ENCODE measurements at regions not wholly inside any gene's neighbourhood (a gene's known extent, or its start where the extent isn't known, plus 50 kb on each side); places are given as distances from the start of the nearest gene placed in this dataset.

DNA sequence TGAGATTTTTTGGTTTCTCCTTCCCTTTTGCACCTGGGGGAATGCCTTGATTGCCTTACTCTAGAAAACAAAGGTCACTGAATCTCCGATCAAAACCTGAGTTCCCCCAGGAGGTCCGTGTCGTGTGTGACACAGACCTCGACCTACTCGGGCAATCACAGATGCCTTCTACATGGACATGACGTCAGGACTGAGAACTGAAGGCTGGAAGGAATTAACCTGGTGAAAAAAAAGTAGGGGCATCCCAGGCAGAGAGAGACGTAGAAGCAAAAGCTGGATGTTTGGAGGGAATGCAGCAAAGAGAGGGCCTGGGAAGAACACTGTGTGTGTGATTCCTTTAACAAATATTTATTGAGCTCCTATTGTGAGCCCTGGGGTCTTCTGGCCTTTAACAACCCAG, 178.0 kb downstream of the PRDM2 start:
- no peak for ATAC-seq (ENCODE audit: insufficient number of reproducible peaks, low FRiP score, low read depth)
- no peak for DNase-seq (ENCODE audit: low spot score)
- H3K36me3 ChIP-seq: no peaks in the 10 kb centered on the region
- H3K4me3 ChIP-seq: no peak overlapping the region
- no peaks in the 10 kb centered on the region for H3K27me3 ChIP-seq (replicated peaks; ENCODE audit: insufficient read depth)
- no peaks in the 10 kb centered on the region for H3K4me1 ChIP-seq (ENCODE audit: control insufficient read depth in 1 of 2, low read depth in 2 of 2)
- H3K9me3 ChIP-seq: no peaks in the 10 kb centered on the region
- H3K27ac ChIP-seq: no peak overlapping the region
- TF ChIP-seq, protein P1, sequence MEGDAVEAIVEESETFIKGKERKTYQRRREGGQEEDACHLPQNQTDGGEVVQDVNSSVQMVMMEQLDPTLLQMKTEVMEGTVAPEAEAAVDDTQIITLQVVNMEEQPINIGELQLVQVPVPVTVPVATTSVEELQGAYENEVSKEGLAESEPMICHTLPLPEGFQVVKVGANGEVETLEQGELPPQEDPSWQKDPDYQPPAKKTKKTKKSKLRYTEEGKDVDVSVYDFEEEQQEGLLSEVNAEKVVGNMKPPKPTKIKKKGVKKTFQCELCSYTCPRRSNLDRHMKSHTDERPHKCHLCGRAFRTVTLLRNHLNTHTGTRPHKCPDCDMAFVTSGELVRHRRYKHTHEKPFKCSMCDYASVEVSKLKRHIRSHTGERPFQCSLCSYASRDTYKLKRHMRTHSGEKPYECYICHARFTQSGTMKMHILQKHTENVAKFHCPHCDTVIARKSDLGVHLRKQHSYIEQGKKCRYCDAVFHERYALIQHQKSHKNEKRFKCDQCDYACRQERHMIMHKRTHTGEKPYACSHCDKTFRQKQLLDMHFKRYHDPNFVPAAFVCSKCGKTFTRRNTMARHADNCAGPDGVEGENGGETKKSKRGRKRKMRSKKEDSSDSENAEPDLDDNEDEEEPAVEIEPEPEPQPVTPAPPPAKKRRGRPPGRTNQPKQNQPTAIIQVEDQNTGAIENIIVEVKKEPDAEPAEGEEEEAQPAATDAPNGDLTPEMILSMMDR (IDR thresholded peaks at IDR 0.05): no peak

DNA sequence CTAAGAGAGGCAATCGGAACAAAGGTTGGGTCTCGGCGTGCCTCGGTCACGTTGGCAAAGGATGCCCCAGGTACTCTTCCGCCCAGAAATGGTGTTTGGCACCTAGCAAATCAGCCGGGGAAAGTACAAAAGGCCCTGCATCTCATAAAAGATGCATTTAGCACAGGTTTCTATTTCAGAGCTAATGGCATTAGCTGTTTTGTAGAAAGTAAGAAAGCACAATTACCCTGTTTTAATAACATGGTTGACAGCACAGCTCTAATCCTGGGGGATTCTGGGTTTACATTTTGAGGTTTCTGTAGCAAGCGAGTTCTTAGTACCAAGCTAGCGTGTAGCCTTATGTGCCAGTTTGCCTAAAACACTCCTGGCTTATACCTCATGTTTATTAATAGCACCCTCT, 178.5 kb downstream of the PRDM2 start:
- Histone ChIP-seq H3K27ac (no peak overlapping the region), H3K4me1 (ENCODE audit: control insufficient read depth in 1 of 2, low read depth in 2 of 2) (no peaks in the 10 kb centered on the region), H3K36me3 (no peaks in the 10 kb centered on the region), H3K27me3 (replicated peaks; ENCODE audit: insufficient read depth) (no peaks in the 10 kb centered on the region), H3K9me3 (no peaks in the 10 kb centered on the region), H3K4me3 (no peak overlapping the region)
- TF ChIP-seq, protein P1 (IDR thresholded peaks at IDR 0.05): no peak
- DNase-seq (ENCODE audit: low spot score) (no peak), ATAC-seq (ENCODE audit: insufficient number of reproducible peaks, low FRiP score, low read depth) (no peak)

DNA sequence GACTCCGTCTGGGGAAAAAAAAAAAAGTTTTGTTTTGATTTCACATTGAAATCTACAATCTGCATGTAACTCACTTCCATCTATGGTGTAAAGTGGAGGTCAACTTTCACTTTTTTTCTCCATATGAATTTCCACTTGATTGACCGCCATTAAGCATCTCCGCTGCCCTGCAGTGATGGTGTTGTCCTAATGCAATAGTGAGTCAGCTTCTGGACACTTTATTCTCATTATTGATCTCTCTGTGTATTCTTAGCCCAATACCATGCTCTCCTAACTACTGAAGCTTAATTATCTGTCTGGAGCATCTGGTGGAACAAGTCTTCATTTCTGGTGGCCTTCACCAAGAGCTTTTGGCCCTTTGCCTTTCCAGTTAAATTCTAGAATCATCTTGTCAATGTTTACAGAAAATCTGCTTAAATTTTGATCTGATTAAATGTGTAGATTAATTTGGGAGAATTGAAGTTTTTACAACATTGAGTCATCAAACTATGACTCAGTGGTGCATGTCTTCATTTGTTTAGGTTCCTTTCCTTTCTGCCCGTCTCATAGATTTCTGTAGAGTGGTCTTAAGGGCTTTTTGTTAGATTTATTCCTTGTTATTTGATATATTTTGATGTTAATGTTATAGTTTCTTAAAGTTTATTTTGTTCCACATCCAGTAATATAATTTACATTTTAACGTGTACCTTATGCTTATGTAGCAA, 181.5 kb downstream of the PRDM2 start:
- Histone ChIP-seq H3K36me3 (no peaks in the 10 kb centered on the region), H3K4me1 (ENCODE audit: control insufficient read depth in 1 of 2, low read depth in 2 of 2) (no peaks in the 10 kb centered on the region), H3K27ac (no peak overlapping the region), H3K9me3 (no peaks in the 10 kb centered on the region), H3K27me3 (replicated peaks; ENCODE audit: insufficient read depth) (no peaks in the 10 kb centered on the region), H3K4me3 (no peak overlapping the region)
- DNase-seq (ENCODE audit: low spot score) (no peak), ATAC-seq (ENCODE audit: insufficient number of reproducible peaks, low FRiP score, low read depth) (no peak)
- TF ChIP-seq, protein P1 (IDR thresholded peaks at IDR 0.05): no peak

DNA sequence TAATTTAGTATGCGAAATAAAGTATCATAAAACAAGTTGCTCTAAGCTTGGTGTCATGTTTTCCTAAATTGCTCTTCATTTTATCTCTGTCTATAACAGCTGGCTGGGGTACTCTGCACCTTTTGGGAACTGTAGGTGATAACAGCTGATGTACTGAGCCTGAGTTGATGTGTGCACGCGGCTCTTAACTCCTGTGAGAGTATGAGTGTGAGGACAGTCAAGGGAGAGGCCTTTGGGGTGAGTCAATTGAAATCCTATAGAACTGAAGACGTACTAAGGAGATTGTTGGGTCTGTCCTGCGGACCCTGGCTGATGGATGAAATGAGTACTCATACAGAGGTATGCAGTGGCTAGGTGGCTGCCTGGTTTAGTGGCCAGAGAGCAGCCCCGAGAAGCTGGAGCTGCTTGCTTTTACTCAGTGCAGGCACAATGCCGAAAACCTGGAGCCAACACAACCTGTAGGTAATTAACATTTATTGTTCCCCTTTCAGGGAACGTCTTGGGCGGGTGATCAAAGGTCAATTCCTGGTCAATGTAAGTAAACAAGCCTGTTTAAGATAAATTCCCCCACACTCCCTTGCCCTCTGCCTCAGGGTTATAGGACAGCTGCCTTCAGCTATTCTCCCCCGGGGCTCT, 188.5 kb downstream of the PRDM2 start:
- Histone ChIP-seq H3K9me3 (peaks cover 5% of the 10 kb centered on the region), H3K4me3 (no peak overlapping the region), H3K4me1 (ENCODE audit: control insufficient read depth in 1 of 2, low read depth in 2 of 2) (peaks cover 0 to 10% of the 10 kb centered on the region in 2 donors), H3K36me3 (no peaks in the 10 kb centered on the region), H3K27ac (no peak overlapping the region), H3K27me3 (replicated peaks; ENCODE audit: insufficient read depth) (no peaks in the 10 kb centered on the region)
- ATAC-seq (ENCODE audit: insufficient number of reproducible peaks, low FRiP score, low read depth) (no peak), DNase-seq (ENCODE audit: low spot score) (no peak)
- TF ChIP-seq, protein P1 (IDR thresholded peaks at IDR 0.05): no peak

DNA sequence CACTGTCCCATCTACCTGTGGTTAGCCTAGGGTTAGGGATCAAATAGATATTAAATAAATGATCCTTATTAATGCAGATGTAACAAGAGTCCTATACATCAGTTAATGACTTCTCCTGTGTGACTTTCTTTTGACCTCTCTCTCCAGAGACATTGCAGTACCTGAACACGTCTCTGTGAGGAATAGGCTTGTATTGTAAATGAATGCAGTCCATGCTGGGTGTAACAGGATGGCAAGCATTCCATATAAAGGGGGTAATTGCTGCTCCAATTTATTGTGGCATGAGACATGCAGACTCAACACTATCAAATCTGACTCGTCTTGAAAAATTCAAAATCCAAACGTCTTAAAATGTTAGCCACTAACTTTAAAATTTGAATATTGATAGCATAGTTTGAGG, 189.5 kb downstream of the PRDM2 start:
- H3K4me3 ChIP-seq: no peak overlapping the region
- H3K27me3 ChIP-seq (replicated peaks; ENCODE audit: insufficient read depth): no peaks in the 10 kb centered on the region
- DNase-seq (ENCODE audit: low spot score): no peak
- peaks cover 5% of the 10 kb centered on the region for H3K9me3 ChIP-seq
- TF ChIP-seq, protein P1 (IDR thresholded peaks at IDR 0.05): no peak
- peaks cover 0 to 15% of the 10 kb centered on the region in 2 donors for H3K4me1 ChIP-seq (ENCODE audit: control insufficient read depth in 1 of 2, low read depth in 2 of 2)
- no peak for ATAC-seq (ENCODE audit: insufficient number of reproducible peaks, low FRiP score, low read depth)
- no peak overlapping the region for H3K27ac ChIP-seq
- no peaks in the 10 kb centered on the region for H3K36me3 ChIP-seq
